Stimulated activated CD4-positive, alpha-beta T cell treated with anti-CD3 and anti-CD28 coated beads, TNF-alpha, amount 100 ng/mL, for 24 hours (primary cell): ENCODE measurements at regions not wholly inside any gene's neighbourhood (a gene's known extent, or its start where the extent isn't known, plus 50 kb on each side); places are given as distances from the start of the nearest gene placed in this dataset.
"Not testable (repeated sequence)": the region's sequence is repeated elsewhere in the genome, so short reads cannot be mapped to it uniquely, and the experiment has no call there.

Source experiments
- DNase-seq, 3 experiments: peaks; one replicate each; pipeline ENCODE4 v3.0.0-alpha.2; 2020; ENCODE audit warnings: low read depth in 3 of 3

DNA sequence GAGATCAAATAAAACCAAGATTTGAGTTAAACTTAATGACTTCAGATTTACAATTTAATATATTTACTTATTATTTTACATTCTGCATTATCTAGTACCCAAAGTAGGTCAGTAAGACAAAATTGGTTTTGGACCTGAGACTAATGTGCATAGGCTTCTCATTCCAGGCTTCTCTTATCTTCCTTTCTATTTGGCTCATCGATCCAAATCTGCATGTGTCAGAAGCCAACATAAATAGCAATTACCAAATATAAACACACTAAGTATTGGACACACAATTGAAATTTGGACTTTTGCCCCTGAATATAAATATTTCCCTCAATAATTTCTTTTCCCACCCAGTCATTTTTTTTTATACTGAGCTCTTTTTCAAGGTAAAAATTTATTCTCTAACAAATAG is 290.6 kb upstream of the ARHGEF26 start:
- no peak for DNase-seq

GRCh38 chr3:153835540-153835939 is 285.6 kb upstream of the ARHGEF26 start:
- DNase-seq: no peak

GRCh38 chr3:153840487-153840886 is 280.7 kb upstream of the ARHGEF26 start:
- DNase-seq: no peak

DNA sequence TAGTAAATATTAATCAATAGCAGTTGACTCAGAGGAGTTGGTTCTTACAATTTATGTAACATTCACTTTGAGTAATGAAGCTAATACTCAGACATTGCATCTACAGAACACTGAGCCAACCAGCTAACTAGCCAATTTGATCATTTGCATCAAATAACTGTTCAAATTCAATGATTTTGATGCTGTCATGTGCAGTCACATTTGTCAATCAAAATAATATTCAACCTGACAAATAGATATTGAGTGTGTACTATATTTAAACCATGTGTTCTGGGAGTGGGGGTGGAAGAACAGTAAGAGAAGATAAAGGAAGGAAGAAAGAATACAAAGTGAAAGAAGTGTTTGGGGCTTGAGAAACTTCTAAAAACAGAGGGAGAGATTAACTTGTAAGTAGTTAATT is 277.2 kb upstream of the ARHGEF26 start:
- DNase-seq: no peak

DNA sequence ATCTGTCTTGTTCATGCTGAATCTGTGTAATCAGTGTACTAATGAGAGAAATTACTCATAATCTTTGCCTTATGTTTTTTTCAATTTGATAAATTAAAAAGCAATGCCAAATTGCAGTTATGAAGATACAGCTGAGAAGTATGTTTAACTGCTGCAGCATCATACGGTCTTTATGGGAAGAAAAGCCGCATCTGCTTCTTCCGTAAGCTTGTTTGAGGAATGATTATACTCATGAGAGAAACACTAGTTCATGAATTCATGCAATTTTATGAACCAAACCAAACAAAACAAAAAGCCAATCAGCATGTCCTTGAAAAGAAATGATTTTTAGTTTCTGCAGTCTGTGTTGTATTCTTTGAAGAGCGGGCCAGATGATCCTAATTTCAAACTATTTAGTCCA is 275.9 kb upstream of the ARHGEF26 start:
- no peak for DNase-seq

GRCh38 chr3:153848702-153849101 is 272.5 kb upstream of the ARHGEF26 start:
- DNase-seq: no peak

DNA sequence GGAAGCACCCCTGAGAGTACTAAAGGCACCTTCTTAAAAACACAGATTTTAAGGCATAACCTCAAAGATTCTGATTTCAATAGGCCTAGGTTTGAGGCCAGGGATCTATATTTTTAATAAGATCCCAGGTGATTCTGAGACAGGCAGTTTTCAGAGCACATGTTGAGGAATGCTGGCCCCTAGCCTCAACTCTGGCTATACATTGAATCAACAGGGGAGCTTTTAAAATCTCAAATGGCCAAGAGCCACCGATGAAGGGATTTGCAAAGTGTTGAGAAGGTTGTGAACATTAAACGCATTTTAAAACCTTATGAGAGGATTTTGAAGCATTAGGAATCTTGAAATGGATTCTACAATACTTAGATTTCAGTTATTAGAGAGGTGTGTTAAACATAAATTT is 268.8 kb upstream of the ARHGEF26 start:
- no peak for DNase-seq

GRCh38 chr3:153853163-153853562 is 268.0 kb upstream of the ARHGEF26 start:
- DNase-seq: no peak

DNA sequence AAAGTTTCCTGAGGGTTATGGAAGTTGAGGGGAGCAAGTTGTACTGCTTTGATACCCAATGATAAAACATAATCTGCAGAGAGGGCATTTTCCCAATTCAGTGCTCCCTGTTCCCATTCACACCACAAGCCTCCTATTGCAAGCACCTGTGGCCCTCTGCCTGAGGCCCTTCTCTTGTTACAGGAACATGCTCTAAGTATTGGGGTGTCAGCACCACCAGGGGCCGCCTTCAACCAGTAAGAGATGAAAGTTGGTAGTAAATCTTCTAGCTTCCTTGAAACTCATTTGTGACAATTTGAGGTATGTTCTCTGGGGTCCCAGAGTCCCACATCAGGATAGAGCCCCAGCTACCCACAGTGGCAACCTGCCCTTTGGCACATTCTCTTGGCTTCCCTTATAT is 265.4 kb upstream of the ARHGEF26 start:
- no peak for DNase-seq

DNA sequence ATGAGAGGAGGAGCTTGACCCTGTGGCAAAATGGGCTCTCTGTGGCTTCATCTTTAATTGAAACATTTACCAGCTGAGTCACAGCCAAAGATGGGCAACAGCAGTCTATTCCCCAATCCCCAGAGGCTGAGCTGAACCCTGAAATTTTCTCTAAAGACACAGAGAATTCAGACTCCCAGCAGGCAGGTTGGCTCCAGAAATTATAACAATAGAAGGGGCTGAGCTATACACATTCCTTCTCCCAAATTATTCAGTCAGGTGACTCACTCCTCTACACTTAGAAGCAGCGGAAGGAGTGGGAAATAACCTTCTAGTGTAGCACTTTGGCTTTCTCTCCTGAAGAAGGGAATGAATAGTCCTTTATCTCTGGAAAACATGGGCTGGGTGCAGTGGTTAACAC is 264.3 kb upstream of the ARHGEF26 start:
- DNase-seq: no peak

- DNase-seq: no peak
These were observed 256.4 kb upstream of the ARHGEF26 start for GRCh38 chr3:153864793-153865192.

DNA sequence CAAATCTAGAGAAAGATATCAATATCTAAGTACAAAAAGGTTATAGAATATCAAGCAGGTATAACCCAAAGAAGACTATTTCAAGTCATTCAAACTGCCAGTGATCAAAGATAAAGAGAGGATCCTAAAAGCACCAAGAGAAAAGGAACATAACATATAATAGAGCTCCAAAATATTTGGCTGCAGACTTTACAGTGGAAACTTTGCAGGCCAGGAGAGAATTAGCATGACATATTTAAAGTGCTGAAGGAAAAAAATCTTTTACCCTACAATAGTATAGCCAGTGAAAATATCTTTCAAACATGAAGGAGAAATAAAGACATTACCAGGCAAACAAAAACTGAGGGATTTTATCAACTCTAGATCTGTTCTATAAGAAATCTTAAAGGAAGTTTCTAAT is 254.3 kb upstream of the ARHGEF26 start:
- no peak for DNase-seq

DNA sequence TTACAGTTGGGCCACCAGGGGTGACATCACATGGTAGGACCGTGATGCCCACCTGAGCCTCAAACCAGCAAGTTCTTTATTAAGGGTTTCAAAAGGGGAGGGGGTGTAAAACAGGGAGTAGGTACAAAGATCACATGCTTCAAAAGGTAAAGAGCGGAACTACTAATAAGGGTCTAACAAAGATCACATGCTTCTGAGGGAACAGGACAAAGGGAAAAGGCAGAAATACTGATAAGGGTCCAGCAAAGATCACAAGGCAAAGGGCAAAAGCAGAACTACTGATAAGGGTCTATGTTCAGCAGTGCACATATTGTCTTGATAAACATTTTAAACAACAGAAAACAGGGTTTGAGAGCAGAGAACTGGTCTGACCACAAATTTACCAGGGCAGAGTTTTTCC is 246.8 kb upstream of the ARHGEF26 start:
- DNase-seq: not testable (repeated sequence)

DNA sequence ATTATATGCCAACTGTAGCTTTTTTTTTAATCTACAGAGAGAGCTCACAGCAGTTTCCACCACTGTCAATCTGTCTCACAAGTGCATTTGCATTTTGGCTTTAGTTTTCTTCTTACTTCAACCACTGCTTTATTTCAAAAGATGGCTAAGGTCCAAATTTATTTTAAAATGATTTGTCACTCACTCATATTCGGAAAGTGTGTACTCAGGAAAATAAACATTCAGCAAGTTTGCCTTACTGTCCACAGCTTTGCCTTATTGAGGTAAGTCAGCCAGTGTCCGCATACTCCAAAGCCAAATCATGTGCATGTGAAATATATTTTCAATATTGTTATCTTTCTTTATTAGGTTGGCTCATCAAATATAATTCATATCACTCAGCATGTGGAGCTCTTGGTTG is 240.7 kb upstream of the ARHGEF26 start:
- DNase-seq: no peak

DNA sequence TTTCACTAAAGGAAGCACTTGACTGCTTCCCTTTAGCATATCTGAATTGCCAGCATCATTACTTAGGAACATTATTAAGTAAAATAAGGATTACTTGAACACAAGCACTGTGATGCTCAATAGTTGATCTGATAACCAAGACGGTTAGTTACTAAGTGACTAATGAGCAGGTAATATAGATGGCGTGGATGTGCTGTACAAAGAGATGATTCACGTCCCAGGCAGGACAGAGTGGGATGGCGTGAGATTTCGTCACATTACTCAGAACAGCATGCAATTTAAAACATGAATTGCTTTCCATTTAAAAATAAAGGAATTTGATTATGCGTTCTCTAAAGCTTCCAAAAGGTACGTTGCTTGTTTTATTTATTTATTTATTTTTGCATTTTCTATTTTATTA is 240.0 kb upstream of the ARHGEF26 start:
- DNase-seq: no peak

DNA sequence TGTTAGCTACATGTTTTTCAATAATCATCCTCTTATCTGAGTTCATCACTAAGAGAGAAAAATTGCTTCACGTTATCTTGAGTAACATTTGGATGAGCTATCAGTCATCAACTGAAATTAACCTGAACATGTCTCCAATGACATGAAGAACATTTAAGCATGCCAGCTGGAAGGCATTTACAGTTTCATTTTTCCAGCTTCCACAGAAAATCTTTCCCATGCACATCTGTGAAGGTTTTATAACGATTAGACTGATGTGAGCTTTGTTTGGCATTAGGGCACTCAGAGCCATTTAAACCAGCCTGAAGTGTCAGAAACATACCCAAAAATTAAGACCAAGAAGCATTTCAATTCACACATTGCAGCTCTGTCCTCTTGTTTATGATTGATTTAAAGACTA is 235.8 kb upstream of the ARHGEF26 start:
- no peak for DNase-seq

GRCh38 chr3:153889905-153890334 is 231.3 kb upstream of the ARHGEF26 start:
- DNase-seq: no peak

DNA sequence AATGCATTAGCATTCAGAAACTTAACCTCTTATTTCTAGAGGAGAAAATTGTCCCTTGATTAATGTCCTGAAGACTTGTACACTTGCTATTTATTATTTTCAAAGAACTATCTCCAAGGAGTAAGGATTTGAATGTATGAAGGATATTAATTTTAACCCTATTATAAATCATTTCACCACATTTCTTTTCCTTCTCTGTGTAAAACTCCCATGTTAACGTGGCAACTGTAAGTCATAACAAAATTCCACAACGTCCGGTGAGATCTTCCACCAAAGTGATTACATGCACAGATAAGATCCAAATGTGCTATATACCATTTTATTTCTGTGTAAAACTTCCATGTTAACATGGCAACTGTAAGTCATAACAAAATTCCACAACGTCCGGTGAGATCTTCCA is 229.1 kb upstream of the ARHGEF26 start:
- DNase-seq: no peak

- no peak for DNase-seq
These were observed 226.3 kb upstream of the ARHGEF26 start for GRCh38 chr3:153894857-153895256.

GRCh38 chr3:153896197-153896596 is 225.0 kb upstream of the ARHGEF26 start:
- DNase-seq: no peak

DNA sequence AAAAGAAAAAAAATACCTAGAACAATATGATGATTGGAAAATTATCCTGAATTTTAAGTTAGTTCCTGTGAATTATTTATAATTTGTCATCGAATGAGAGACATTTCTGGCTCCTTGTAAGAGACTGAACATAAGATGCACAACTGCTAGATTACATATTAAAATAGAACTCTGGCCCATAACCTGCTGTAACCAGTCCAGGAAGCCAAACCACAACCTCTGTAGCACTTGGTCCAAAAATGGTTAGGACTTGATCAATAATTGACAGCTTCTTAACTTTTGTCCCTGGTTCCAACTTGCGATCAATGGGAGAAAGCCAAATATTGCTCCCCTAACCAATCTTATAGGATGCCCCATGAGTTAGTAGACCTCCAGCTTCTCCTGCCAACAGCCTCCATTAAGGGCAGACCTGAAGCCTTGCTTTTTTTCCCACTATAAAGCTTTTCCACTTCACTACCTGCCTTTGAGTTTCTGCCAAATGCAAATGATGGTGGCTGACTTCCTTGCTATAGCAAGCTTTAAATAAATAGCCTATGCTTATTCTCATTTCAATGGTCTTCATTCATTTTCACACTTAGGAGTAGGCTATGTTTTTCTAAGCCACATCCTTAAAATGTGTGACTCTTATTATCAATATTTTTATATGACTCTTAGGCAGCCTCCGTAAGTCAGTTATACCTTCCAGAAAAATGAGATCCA is 224.0 kb upstream of the ARHGEF26 start:
- DNase-seq: no peak

DNA sequence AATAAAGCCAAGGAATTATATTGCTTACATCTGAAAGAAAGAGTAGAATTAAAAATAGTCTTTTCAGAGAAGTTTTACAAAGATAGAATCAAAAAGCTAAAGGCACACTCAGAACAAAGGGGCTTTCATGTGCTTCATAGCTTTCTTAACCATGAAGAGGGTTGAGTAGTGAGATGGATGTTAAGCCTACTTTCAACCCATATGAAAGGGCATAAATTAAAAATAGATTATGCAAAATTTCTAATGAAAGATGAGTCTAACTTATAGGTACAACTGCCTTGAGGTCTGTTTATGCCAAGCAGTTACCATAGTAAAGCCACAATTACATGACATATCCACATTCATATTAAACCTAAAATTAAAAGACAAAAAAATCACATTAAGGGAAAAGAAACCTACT is 223.3 kb upstream of the ARHGEF26 start:
- DNase-seq: no peak

DNA sequence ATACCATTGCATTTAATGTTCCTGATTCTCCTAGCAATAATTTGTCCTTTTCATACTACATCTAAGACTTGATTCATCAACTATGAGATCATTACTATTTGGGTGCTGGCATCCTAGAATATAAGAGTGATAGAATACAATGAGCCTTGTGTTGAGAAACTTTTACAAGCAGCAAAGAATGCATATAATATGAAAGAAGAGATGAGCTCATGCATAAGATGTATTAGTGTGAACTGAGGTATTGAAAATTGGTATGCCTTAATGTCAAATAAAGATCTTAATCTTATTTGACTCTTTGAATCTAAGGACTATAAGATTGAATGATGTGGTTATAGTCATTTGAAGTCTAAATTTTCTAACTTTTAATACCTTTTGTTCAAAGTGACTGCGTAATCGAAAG is 220.0 kb upstream of the ARHGEF26 start:
- no peak for DNase-seq

DNA sequence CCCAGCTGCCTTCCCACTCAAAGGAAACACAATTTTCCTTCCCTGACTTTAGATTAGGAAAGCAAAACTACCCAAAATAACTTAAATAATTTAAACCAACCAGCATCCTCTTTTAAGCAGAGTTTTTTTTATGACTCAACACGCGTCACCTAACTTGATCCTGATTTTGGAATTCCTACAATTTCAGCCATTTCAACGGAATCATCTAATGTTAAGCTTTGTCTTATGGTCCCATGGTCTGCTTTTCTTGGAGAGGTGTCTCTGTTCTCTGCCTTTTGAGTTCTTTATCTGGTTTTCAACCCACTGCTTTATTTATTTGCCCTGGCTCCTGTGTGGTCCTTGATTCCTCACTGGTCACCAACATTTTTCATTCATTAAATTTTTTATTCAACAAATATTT is 219.2 kb upstream of the ARHGEF26 start:
- no peak for DNase-seq
